HEK293 (cell line): ENCODE measurements at regions not wholly inside any gene's neighbourhood (a gene's known extent, or its start where the extent isn't known, plus 50 kb on each side); places are given as distances from the start of the nearest gene placed in this dataset.

Source experiments
- BCL11B ChIP-seq: fragments of 450-650 bp; formaldehyde crosslinking; IDR thresholded peaks from 2 replicates; pipeline ENCODE4 v1.5.1; 2016; ENCODE audit warnings: low read depth, missing biosample characterization, missing genetic modification characterization
- CTCF ChIP-seq: fragments of 450-650 bp; formaldehyde crosslinking; IDR thresholded peaks from 2 replicates; pipeline ENCODE4 v1.5.1; 2016; ENCODE audit warnings: missing biosample characterization, missing genetic modification characterization
- PBX3 ChIP-seq: sonication (generic); formaldehyde crosslinking; IDR thresholded peaks from 2 replicates; pipeline ENCODE4 v1.8.1; 2022; ENCODE audit warnings: mild to moderate bottlenecking, moderate library complexity, missing genetic modification reagents
- PRDM4 ChIP-seq: fragments of 450-650 bp; formaldehyde crosslinking; IDR thresholded peaks from 2 replicates; pipeline ENCODE4 v1.5.1; 2017; ENCODE audit warnings: missing biosample characterization, missing genetic modification characterization
- ZBTB49 ChIP-seq: fragments of 450-650 bp; formaldehyde crosslinking; IDR thresholded peaks from 2 replicates; pipeline ENCODE4 v1.5.1; 2016; ENCODE audit warnings: missing biosample characterization, missing genetic modification characterization, low read depth
- ZNF175 ChIP-seq: fragments of 450-650 bp; formaldehyde crosslinking; IDR thresholded peaks from 2 replicates; pipeline ENCODE4 v1.5.1; 2016; ENCODE audit warnings: missing biosample characterization, missing genetic modification characterization
- ZNF645 ChIP-seq: fragments of 450-650 bp; formaldehyde crosslinking; IDR thresholded peaks from 2 replicates; pipeline ENCODE4; 2016; ENCODE audit warnings: missing biosample characterization, missing genetic modification characterization

- TF ChIP-seq BCL11B (tag by site-specific recombination): no peak
- TF ChIP-seq PRDM4: no peak
- no peak for TF ChIP-seq CTCF (tag by site-specific recombination)
- TF ChIP-seq ZNF175 (tag by site-specific recombination): no peak
- no peak for TF ChIP-seq PBX3 (CRISPR knock-in tag)
- TF ChIP-seq ZBTB49 (tag by site-specific recombination): no peak
- no peak for TF ChIP-seq ZNF645 (tag by site-specific recombination)
Measured at GRCh38 chr1:214843281-214843680, 239.3 kb upstream of the KCNK2 start.
